ENCODE measurements at regions not wholly inside any gene's neighbourhood (a gene's known extent, or its start where the extent isn't known, plus 50 kb on each side); places are given as distances from the start of the nearest gene placed in this dataset.

- H3K36me3 ChIP-seq (ENCODE audit: insufficient read depth) = no peaks in the 10 kb centered on the region
- H3K4me3 ChIP-seq (IDR thresholded peaks at IDR 0.05; ENCODE audit: insufficient read depth, low read depth, low read length) = no peak overlapping the region
- H3K27ac ChIP-seq = no peak overlapping the region
- H2AFZ ChIP-seq (ENCODE audit: low read depth) = no peak overlapping the region
- no peaks in the 10 kb centered on the region for H3K4me1 ChIP-seq (ENCODE audit: low read depth, poor library complexity, severe bottlenecking)
- H4K20me1 ChIP-seq (ENCODE audit: insufficient read depth) = no peaks in the 10 kb centered on the region
- H3K79me2 ChIP-seq (ENCODE audit: insufficient read depth, low read depth) = no peaks in the 10 kb centered on the region
- no peak overlapping the region for H3K9ac ChIP-seq
- H3K4me2 ChIP-seq = no peak overlapping the region
- H3K27me3 ChIP-seq (ENCODE audit: insufficient read depth, low read depth) = no peaks in the 10 kb centered on the region
- no peak for TF ChIP-seq CTCF (conservative IDR thresholded peaks at IDR 0.05; ENCODE audit: low read depth, low read length)
Measured at GRCh38 chr1:173405281-173405680, 71.9 kb upstream of the PRDX6 start.

GRCh38 chr1:173405834-173406233 lies 71.3 kb upstream of the PRDX6 start:
- TF ChIP-seq CTCF (conservative IDR thresholded peaks at IDR 0.05; ENCODE audit: low read depth, low read length) = no peak
- no peak overlapping the region for H3K4me3 ChIP-seq (IDR thresholded peaks at IDR 0.05; ENCODE audit: insufficient read depth, low read depth, low read length)
- no peaks in the 10 kb centered on the region for H3K4me1 ChIP-seq (ENCODE audit: low read depth, poor library complexity, severe bottlenecking)
- H3K4me2 ChIP-seq = no peak overlapping the region
- H3K36me3 ChIP-seq (ENCODE audit: insufficient read depth) = no peaks in the 10 kb centered on the region
- H3K79me2 ChIP-seq (ENCODE audit: insufficient read depth, low read depth) = no peaks in the 10 kb centered on the region
- H3K27ac ChIP-seq = no peak overlapping the region
- no peak overlapping the region for H2AFZ ChIP-seq (ENCODE audit: low read depth)
- no peak overlapping the region for H3K9ac ChIP-seq
- H3K27me3 ChIP-seq (ENCODE audit: insufficient read depth, low read depth) = no peaks in the 10 kb centered on the region
- H4K20me1 ChIP-seq (ENCODE audit: insufficient read depth) = no peaks in the 10 kb centered on the region

GRCh38 chr1:173406783-173407230 lies 70.3 kb upstream of the PRDX6 start:
- no peak overlapping the region for H3K4me2 ChIP-seq
- no peaks in the 10 kb centered on the region for H3K4me1 ChIP-seq (ENCODE audit: low read depth, poor library complexity, severe bottlenecking)
- H3K27ac ChIP-seq = no peak overlapping the region
- TF ChIP-seq CTCF (conservative IDR thresholded peaks at IDR 0.05; ENCODE audit: low read depth, low read length) = no peak
- H4K20me1 ChIP-seq (ENCODE audit: insufficient read depth) = no peaks in the 10 kb centered on the region
- H3K79me2 ChIP-seq (ENCODE audit: insufficient read depth, low read depth) = no peaks in the 10 kb centered on the region
- H3K9ac ChIP-seq = no peak overlapping the region
- no peak overlapping the region for H2AFZ ChIP-seq (ENCODE audit: low read depth)
- H3K4me3 ChIP-seq (IDR thresholded peaks at IDR 0.05; ENCODE audit: insufficient read depth, low read depth, low read length) = no peak overlapping the region
- H3K27me3 ChIP-seq (ENCODE audit: insufficient read depth, low read depth) = no peaks in the 10 kb centered on the region
- no peaks in the 10 kb centered on the region for H3K36me3 ChIP-seq (ENCODE audit: insufficient read depth)

GRCh38 chr1:173407846-173408245 lies 69.3 kb upstream of the PRDX6 start:
- no peak for TF ChIP-seq CTCF (conservative IDR thresholded peaks at IDR 0.05; ENCODE audit: low read depth, low read length)
- Histone ChIP-seq H2AFZ (ENCODE audit: low read depth) (no peak overlapping the region), H3K79me2 (ENCODE audit: insufficient read depth, low read depth) (no peaks in the 10 kb centered on the region), H3K4me3 (IDR thresholded peaks at IDR 0.05; ENCODE audit: insufficient read depth, low read depth, low read length) (no peak overlapping the region), H3K4me2 (no peak overlapping the region), H3K9ac (no peak overlapping the region), H3K27ac (no peak overlapping the region), H4K20me1 (ENCODE audit: insufficient read depth) (no peaks in the 10 kb centered on the region), H3K27me3 (ENCODE audit: insufficient read depth, low read depth) (no peaks in the 10 kb centered on the region), H3K36me3 (ENCODE audit: insufficient read depth) (no peaks in the 10 kb centered on the region), H3K4me1 (ENCODE audit: low read depth, poor library complexity, severe bottlenecking) (no peaks in the 10 kb centered on the region)
